ENCODE measurements at regions not wholly inside any gene's neighbourhood (a gene's known extent, or its start where the extent isn't known, plus 50 kb on each side); places are given as distances from the start of the nearest gene placed in this dataset.
A peak's percentile ranks its signal among the peaks of the same experiment; 100 is the strongest.
"Not testable (repeated sequence)": the region's sequence is repeated elsewhere in the genome, so short reads cannot be mapped to it uniquely, and the experiment has no call there.

DNA sequence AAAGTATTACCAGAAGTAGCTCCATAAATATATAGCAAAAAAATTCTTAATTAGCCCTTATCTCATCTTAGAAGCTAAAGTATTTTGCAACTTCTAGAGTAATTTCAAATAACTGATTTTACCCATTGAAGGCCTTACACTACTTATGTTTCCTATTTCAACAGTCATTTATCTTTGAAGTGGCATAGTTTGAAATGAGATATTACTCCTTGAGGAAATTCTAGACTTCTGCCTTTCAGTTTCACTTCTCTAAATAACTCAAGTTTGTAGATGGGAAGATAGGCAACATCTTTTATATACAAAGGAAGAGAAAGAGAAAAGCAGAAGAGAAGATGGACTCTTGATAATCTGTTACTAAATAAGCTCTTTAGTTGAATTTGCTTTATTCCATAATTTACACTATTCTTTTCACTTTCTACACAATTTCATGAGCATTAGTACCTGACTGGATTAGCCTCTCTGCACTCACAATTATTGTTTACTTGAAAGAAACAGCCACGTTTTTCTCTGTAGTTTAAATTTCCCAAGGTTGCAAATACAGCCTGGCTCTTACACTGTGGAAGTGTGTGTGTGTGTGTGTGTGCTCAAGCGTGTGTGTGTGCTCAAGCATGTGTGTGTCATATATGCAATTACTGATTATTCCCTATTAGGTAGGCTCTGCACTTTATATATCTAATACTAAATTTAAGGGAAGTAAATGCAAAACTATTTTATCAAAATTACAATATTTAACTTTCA is 60.6 kb upstream of the EMB start:
- no peak for DNase-seq (ENCODE audit: low read depth in 2 of 2)

GRCh38 chr5:50513028-50513457 is 72.0 kb upstream of the EMB start:
- not testable (repeated sequence) for DNase-seq (ENCODE audit: low read depth in 2 of 2)

- not testable (repeated sequence) for DNase-seq (ENCODE audit: low read depth in 2 of 2)
Observed at GRCh38 chr5:50521060-50521459, 80.0 kb upstream of the EMB start.

DNA sequence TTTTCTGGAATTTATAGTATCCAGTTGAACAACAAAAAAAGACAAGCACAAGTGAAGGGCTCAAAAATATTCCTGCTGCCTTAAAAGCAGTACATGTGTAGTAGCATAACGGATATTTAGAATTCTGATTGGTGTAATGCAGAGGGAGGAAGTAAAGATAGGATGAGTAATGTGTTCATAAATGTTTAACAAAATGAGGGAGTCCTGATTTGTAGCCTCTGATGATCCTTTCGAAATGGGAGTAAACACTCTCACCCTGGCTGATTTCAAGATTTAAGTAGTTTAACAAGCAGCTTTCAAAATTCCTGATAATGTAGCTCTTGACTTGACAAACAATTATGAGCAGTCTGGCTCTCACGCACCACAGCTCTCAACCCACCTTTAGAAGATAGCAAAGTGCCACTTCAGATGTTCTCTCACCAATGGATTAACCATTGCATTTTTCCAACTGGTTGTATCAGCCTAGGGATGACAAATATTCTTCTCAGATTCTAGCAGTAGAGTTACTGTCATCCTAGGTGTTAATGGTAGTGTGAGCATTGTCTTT is 86.5 kb upstream of the EMB start:
- not testable (repeated sequence) for DNase-seq (ENCODE audit: low read depth in 2 of 2)

DNA sequence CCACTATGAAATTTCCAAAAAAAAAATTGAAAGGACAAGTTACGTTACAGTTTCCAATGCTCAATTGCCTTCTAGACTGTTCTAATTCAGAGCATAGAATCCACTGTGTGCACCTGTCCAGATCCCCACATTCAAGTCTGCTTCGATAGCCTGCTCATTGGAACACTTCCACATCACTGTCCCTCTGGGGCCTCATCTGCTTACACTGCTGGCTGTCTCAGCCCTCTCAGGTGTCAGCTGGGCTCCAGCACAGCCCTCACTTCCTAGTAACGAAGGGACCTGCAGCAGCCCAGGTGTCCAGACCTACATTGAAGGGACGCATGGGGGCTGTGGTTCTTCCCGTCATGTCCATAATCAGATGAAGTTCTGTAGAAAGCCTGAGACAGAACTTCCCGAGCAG is 94.3 kb upstream of the EMB start:
- DNase-seq (ENCODE audit: low read depth in 2 of 2), result no peak

DNA sequence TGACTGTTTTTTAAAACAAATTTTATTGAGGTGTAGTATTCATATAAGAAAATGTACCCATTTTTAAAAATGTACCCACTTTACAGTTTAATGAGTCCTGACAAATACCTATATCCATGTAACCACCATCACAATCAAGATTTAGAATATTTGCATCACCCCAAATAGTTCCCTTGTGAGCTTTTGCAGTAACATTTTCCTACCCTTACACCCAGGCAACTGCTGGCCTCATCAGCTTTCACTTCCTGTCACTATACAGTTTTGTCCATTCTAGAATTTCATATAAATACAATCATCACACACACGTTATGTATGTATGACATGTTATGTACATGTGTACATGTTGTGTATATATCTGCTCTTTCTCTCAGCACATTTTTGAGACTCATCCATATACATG is 96.4 kb upstream of the EMB start:
- not testable (repeated sequence) for DNase-seq (ENCODE audit: low read depth in 2 of 2)

DNA sequence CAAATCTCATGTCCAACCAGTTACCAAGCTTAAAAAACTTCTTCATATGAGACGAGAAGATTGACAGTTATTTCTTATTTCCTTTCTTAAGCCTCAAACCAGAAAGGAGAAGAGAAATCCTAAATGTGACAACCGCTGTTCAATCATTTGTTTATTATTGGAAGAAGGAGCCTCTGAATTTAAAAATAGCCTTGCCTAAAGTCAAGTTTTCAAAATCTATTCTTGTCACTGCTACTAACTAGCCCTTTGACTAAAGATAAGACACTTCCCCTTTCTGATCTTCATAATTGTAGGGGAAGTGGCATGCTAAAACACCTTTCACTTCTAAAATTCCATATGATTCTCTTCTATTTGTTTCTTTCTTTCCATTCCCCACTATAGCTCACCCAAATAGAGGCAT is 106.2 kb upstream of the EMB start:
- DNase-seq (ENCODE audit: low read depth in 2 of 2), result no peak

DNA sequence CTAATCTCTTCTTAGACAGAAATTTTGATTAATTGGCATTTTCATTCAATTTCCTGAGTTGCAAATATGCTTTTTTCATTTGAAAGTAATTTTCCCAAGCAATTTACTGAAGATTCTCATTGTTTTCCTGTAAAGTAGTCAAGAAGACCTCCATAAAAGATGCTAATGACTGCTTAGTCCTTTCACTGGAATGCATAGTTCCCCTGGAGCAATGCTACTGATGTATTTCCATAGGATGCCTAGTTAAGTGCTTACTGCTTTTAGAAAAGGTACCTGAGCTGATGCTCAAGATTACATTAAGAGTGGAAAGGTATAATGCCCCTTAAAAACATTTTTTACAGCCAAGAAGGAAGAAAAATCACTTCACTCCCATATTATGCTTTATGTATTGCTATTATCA is 109.2 kb upstream of the EMB start:
- no peak for DNase-seq (ENCODE audit: low read depth in 2 of 2)

DNA sequence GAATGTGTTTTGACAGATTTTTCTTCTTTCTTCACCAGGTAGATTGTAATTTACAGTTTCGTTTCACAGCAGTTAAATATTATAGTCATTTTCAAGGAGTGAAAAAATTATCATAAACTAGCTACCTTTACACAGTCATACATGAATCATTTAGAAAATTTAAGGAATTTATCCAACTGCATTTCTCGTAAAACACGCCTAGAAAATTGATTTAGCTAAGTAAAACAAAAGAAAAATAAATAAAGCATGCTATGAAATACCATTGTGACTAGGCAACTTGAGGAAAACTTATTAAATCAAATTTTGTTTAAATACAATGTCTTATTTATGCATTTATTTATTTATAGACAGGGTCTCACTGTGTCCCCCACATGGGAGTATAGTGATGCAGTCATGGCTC is 109.9 kb upstream of the EMB start:
- DNase-seq (ENCODE audit: low read depth in 2 of 2), result no peak

DNA sequence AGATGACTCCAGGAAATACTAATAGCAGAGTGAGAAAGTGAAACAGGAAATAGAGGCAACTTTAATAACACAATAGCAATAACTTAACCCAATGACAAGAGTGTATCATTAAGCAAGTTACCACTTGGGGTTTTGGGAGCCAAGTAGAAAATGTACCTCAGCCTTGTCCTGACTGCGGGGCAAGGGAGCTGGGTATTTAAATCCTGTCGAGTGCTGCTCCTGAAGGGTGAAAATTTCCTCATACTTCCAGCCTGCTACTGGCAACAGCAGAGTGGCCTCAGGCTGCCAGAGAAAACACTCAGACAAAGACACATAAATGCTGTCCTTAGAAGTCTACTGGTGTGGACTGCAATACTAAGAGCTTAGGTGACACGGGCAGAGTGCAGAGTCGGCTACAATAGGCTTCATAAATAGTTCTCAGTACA is 112.5 kb upstream of the EMB start:
- DNase-seq (ENCODE audit: low read depth in 2 of 2), result no peak

DNA sequence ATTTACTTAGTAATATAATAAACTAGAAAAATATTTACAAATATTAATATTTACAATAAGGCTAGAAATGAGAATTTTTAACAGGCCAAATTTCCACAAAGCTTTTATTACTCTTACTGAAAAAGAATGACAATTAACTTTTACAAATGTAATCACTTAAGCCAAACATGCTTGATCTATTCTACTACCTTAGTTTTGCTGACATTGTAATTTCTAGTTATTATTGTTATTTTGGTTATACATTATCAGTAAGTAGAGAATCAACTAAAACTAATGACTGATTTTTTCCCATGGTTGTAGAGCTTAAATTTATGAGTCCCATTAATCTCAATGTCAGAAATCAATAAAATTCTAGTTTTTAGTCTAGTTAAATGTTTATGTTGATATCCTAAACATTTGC is 107.8 kb upstream of the PARP8 start:
- DNase-seq (ENCODE audit: low read depth in 2 of 2), result not testable (repeated sequence)

DNA sequence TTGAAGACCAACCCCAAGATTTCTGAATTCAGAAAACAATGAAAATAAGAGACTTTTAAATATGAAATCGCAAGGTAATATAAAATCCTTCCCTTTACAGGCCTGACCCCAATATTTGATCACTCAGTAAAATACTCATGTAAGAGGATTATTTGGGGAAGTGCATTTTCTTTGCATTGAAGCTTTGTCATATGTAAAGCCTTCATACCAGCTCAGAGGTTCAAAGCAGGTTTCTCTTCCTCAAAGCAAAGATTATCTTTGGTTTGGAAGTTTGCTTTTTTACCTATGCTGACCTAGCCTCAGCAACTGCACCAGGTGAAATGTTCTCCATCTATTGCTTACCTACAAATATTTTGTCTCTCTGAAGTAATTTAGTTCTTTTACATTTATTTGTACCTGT is 106.5 kb upstream of the PARP8 start:
- no peak for DNase-seq (ENCODE audit: low read depth in 2 of 2)

DNA sequence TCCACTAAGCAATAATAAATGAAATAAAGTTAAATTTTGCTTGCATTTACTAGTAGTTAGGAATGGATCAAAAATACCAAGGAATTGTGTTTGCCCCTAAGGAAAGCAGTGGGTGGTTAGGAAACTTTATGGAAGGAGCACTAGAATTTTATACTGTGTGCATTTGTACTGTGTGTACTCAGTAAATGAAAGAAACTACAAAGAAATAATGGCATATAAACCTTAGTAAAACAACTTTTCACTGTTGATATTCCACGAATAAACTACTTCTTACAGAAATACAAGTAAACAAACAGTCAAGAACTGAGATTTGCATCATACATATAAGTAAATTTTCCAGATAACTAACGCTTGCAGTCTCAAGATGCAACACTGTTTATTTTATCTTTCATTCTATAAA is 103.7 kb upstream of the PARP8 start:
- no peak for DNase-seq (ENCODE audit: low read depth in 2 of 2)

GRCh38 chr5:50564079-50564478 is 102.4 kb upstream of the PARP8 start:
- DNase-seq (ENCODE audit: low read depth in 2 of 2), result peak in 1 of 2 donors; percentile 6

DNA sequence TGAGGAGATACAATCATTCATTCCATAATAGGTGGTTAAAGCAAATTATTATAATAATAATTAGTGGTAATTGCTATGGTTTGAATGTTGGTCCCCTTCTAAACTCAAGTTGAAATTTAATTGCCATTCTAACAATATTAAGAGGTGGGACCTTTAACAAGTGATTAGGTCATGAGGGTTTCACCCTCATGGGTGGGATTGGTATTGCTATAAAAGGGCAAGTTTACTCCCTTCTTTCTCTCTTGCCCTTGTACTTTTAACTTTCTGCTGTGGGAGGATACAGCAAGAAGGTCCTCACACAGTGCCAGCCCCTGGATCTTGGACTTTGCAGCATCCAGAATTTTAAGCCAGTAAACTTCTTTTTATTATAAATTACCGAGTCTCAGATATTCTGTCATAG is 101.9 kb upstream of the PARP8 start:
- DNase-seq (ENCODE audit: low read depth in 2 of 2), result no peak

- no peak for DNase-seq (ENCODE audit: low read depth in 2 of 2)
Observed at GRCh38 chr5:50574121-50574520, 92.3 kb upstream of the PARP8 start.

GRCh38 chr5:50575740-50576139 is 90.7 kb upstream of the PARP8 start:
- no peak for DNase-seq (ENCODE audit: low read depth in 2 of 2)

DNA sequence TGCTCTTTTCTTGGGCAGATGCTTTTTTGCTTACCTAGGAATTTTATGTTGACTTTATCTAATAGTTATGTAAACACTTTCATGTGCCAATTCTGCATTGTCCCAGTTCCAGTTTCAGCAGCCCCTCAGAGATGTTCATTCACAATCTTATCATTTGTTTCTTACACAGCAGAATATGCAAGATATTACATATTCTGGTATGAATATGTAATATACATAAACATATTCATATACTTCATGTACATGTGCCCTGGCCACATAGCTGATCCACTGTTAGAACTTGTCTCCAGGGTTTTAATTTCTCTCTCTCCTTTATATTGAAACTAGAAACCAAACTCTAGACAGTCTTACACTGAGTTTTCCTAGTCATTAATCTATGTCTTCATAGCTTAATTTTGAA is 90.2 kb upstream of the PARP8 start:
- no peak for DNase-seq (ENCODE audit: low read depth in 2 of 2)

GRCh38 chr5:50576686-50577256 is 89.7 kb upstream of the PARP8 start:
- no peak for DNase-seq (ENCODE audit: low read depth in 2 of 2)

GRCh38 chr5:50580506-50580905 is 85.9 kb upstream of the PARP8 start:
- no peak for DNase-seq (ENCODE audit: low read depth in 2 of 2)

- DNase-seq (ENCODE audit: low read depth in 2 of 2), result not testable (repeated sequence)
Observed at GRCh38 chr5:50581845-50582244, 84.6 kb upstream of the PARP8 start.

DNA sequence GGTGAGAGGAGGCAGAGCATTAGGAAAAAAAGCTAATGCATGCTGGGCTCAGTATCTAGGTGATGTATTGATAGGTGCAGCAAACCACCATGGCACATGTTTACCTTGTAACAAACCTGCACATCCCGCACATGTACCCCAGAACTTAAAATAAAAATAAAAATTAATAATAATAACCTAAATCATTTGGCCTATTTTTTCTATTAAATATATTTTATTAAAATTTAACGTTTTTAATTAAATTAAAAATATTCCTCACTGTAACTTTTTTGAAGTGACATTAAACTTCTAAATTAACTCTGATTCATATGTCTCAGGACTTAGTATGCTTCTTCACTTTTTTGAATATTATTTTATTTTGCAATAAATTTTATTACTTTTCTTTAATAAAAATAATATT is 83.7 kb upstream of the PARP8 start:
- DNase-seq (ENCODE audit: low read depth in 2 of 2), result no peak

GRCh38 chr5:50583621-50584020 is 82.8 kb upstream of the PARP8 start:
- no peak for DNase-seq (ENCODE audit: low read depth in 2 of 2)

Data from stimulated activated CD8-positive, alpha-beta memory T cell treated with anti-CD3 and anti-CD28 coated beads, Interleukin-2, amount 100 ng/mL, for 1 hour (primary cell).